PFSK-1 (cell line): ENCODE measurements at regions not wholly inside any gene's neighbourhood (a gene's known extent, or its start where the extent isn't known, plus 50 kb on each side); places are given as distances from the start of the nearest gene placed in this dataset.

Experiments
- FOXP2 ChIP-seq: optimal IDR thresholded peaks from 2 replicates; pipeline ENCODE3; 2011; ENCODE audit warnings: borderline replicate concordance, control low read depth, inconsistent platforms; ENCODE audit not compliant: insufficient read depth; ENCODE audit errors: extremely low read length, extremely low read depth
- POLR2AphosphoS5 ChIP-seq: IDR thresholded peaks from 2 replicates; pipeline ENCODE4 v1.6.1; 2012; ENCODE audit warnings: low read depth, mild to moderate bottlenecking, control low read depth, low read length, moderate library complexity
- SIN3A ChIP-seq: IDR thresholded peaks from 2 replicates; pipeline ENCODE4 v1.6.1; 2012; ENCODE audit warnings: mild to moderate bottlenecking, low read length, moderate library complexity, borderline replicate concordance; ENCODE audit not compliant: insufficient read depth
- TAF1 ChIP-seq: IDR thresholded peaks from 2 replicates; pipeline ENCODE4 v1.6.1; 2012; ENCODE audit warnings: low read length, control low read depth, borderline replicate concordance; ENCODE audit not compliant: insufficient read depth
- TF ChIP-seq, protein P1 (sequence below), 2 experiments: IDR thresholded peaks; 2 replicates each; pipeline versions ENCODE4 v1.6.1 to v1.8.0; 2011 to 2012; ENCODE audit warnings: low read depth in 2 of 2, low read length in 2 of 2, control low read depth in 1 of 2, inconsistent platforms in 1 of 2, mild to moderate bottlenecking in 1 of 2, moderate library complexity in 1 of 2; ENCODE audit not compliant: insufficient read depth in 1 of 2

DNA sequence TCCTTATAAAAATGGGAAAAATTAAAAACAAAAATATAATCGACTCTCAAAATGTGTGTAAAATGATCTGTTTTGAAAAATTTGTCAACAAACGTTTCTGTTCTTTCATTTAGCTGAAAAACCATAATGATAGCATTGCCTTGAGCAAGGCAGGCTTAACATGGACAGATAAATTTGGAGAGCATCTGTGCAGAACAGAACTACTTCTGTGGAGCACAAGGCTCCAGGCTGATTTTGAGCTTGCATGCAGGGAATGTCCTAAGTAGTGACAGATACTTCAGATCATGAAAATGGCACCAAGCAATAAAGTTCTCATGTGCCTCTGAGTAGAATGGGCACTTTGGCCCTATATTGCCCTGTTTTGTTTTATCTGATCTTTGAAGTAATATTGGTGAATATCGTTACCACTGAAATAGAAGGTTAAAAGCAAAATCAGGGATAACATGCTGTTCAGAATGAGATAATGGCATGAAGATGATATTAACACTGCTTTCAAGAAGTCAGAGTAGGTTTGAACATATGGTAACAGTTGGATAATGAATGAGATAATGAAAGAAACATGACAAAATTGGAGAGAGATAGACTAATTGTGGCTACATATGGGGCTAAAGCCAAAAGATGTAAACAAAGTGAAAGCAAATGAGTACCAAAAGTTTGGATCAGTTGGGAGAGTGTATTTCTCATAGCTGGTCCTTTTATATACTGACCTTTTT is 730.5 kb upstream of the CCDC179 start:
- TF ChIP-seq SIN3A (no peak), TAF1 (no peak), POLR2AphosphoS5 (no peak), FOXP2 (no peak)
- TF ChIP-seq, protein P1, sequence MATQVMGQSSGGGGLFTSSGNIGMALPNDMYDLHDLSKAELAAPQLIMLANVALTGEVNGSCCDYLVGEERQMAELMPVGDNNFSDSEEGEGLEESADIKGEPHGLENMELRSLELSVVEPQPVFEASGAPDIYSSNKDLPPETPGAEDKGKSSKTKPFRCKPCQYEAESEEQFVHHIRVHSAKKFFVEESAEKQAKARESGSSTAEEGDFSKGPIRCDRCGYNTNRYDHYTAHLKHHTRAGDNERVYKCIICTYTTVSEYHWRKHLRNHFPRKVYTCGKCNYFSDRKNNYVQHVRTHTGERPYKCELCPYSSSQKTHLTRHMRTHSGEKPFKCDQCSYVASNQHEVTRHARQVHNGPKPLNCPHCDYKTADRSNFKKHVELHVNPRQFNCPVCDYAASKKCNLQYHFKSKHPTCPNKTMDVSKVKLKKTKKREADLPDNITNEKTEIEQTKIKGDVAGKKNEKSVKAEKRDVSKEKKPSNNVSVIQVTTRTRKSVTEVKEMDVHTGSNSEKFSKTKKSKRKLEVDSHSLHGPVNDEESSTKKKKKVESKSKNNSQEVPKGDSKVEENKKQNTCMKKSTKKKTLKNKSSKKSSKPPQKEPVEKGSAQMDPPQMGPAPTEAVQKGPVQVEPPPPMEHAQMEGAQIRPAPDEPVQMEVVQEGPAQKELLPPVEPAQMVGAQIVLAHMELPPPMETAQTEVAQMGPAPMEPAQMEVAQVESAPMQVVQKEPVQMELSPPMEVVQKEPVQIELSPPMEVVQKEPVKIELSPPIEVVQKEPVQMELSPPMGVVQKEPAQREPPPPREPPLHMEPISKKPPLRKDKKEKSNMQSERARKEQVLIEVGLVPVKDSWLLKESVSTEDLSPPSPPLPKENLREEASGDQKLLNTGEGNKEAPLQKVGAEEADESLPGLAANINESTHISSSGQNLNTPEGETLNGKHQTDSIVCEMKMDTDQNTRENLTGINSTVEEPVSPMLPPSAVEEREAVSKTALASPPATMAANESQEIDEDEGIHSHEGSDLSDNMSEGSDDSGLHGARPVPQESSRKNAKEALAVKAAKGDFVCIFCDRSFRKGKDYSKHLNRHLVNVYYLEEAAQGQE (IDR thresholded peaks at IDR 0.05; ENCODE audit: insufficient read depth in 1 of 2, low read depth in 2 of 2, low read length in 2 of 2): no peak
